Testis (tissue), 2 donors: ENCODE measurements at regions not wholly inside any gene's neighbourhood (a gene's known extent, or its start where the extent isn't known, plus 50 kb on each side); places are given as distances from the start of the nearest gene placed in this dataset.

ENCODE experiments used
- POLR2A ChIP-seq: fragments of 450-650 bp; IDR thresholded peaks from one replicate; pipeline ENCODE4 v1.6.1; 2017; ENCODE audit warnings: antibody characterized with exemption, mild to moderate bottlenecking, moderate library complexity
- TF ChIP-seq, protein P1 (sequence below), 3 experiments: fragments of 450-650 bp in 2 of 3; fragments of 200-600 bp in 1 of 3; sonication (generic) in 1 of 3; IDR thresholded peaks; one replicate each; pipeline ENCODE4 v1.5.1; 2016 to 2019; ENCODE audit warnings: antibody characterized with exemption in 3 of 3, mild to moderate bottlenecking in 2 of 3, moderate library complexity in 1 of 3

DNA sequence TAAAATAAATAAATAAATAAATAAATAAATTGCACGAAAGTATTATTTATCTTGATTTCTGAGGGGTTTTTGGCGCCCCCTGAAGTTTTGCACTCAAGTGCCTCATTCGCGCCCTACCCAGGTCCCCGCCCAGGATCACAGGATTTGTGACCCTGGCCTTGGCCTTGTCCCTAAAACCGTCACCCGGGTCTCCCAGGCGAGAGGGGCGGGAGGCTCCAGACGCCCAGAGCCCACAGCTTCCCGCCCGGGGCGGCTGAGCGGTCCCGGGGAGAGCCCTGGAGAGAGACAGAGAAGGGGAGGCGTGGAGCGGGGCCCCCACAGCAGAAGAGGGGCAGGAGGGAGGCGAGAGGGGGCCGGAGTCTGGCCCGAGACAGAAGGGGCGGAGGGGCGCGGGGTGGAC lies 91.8 kb upstream of the CASZ1 start:
- TF ChIP-seq, protein P1, sequence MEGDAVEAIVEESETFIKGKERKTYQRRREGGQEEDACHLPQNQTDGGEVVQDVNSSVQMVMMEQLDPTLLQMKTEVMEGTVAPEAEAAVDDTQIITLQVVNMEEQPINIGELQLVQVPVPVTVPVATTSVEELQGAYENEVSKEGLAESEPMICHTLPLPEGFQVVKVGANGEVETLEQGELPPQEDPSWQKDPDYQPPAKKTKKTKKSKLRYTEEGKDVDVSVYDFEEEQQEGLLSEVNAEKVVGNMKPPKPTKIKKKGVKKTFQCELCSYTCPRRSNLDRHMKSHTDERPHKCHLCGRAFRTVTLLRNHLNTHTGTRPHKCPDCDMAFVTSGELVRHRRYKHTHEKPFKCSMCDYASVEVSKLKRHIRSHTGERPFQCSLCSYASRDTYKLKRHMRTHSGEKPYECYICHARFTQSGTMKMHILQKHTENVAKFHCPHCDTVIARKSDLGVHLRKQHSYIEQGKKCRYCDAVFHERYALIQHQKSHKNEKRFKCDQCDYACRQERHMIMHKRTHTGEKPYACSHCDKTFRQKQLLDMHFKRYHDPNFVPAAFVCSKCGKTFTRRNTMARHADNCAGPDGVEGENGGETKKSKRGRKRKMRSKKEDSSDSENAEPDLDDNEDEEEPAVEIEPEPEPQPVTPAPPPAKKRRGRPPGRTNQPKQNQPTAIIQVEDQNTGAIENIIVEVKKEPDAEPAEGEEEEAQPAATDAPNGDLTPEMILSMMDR (IDR thresholded peaks at IDR 0.05), result no peak
- no peak for TF ChIP-seq POLR2A
